ENCODE measurements at regions not wholly inside any gene's neighbourhood (a gene's known extent, or its start where the extent isn't known, plus 50 kb on each side); places are given as distances from the start of the nearest gene placed in this dataset.
"Not testable (repeated sequence)": the region's sequence is repeated elsewhere in the genome, so short reads cannot be mapped to it uniquely, and the experiment has no call there.

GRCh38 chr6:66048684-66049474 lies 341.9 kb upstream of the EYS start:
- Mint-ChIP-seq H3K36me3 (ENCODE audit: low read depth) (no peaks in the 10 kb centered on the region), H3K27ac (no peak overlapping the region), H3K9me3 (peaks cover 11% of the 10 kb centered on the region)

GRCh38 chr6:66032626-66033025 lies 325.6 kb upstream of the EYS start:
- Mint-ChIP-seq H3K9me3 (peaks cover 4% of the 10 kb centered on the region), H3K4me3 (no peak overlapping the region), H3K27ac (no peak overlapping the region), H3K4me1 (no peaks in the 10 kb centered on the region), H3K27me3 (no peaks in the 10 kb centered on the region), H3K36me3 (ENCODE audit: low read depth) (no peaks in the 10 kb centered on the region)
- ATAC-seq (replicated peaks), result no peak

More at GRCh38 chr6:66048684-66049474, 341.9 kb upstream of the EYS start:
- H3K27me3 Mint-ChIP-seq, result no peaks in the 10 kb centered on the region
- no peak overlapping the region for H3K4me3 Mint-ChIP-seq
- no peak for ATAC-seq (replicated peaks)
- H3K4me1 Mint-ChIP-seq, result no peaks in the 10 kb centered on the region

- Mint-ChIP-seq H3K27ac (no peak overlapping the region), H3K27me3 (no peaks in the 10 kb centered on the region), H3K4me1 (no peaks in the 10 kb centered on the region), H3K36me3 (ENCODE audit: low read depth) (no peaks in the 10 kb centered on the region), H3K4me3 (no peak overlapping the region), H3K9me3 (no peaks in the 10 kb centered on the region)
- ATAC-seq (replicated peaks), result no peak
Measured at GRCh38 chr6:66029391-66029790, 322.4 kb upstream of the EYS start.

GRCh38 chr6:65999288-65999791 lies 292.3 kb upstream of the EYS start:
- Mint-ChIP-seq H3K27ac (no peak overlapping the region), H3K4me1 (no peaks in the 10 kb centered on the region), H3K36me3 (ENCODE audit: low read depth) (no peaks in the 10 kb centered on the region), H3K27me3 (no peaks in the 10 kb centered on the region), H3K9me3 (peaks cover 3% of the 10 kb centered on the region), H3K4me3 (no peak overlapping the region)
- ATAC-seq (replicated peaks), result no peak

GRCh38 chr6:65998544-65998943 lies 291.5 kb upstream of the EYS start:
- ATAC-seq (replicated peaks), result no peak
- H3K36me3 Mint-ChIP-seq (ENCODE audit: low read depth), result no peaks in the 10 kb centered on the region
- H3K4me1 Mint-ChIP-seq, result no peaks in the 10 kb centered on the region
- H3K27ac Mint-ChIP-seq, result no peak overlapping the region
- no peak overlapping the region for H3K4me3 Mint-ChIP-seq
- H3K27me3 Mint-ChIP-seq, result no peaks in the 10 kb centered on the region
- H3K9me3 Mint-ChIP-seq, result peaks cover 3% of the 10 kb centered on the region

- H3K27ac Mint-ChIP-seq, result no peak overlapping the region
- H3K4me3 Mint-ChIP-seq, result no peak overlapping the region
- no peaks in the 10 kb centered on the region for H3K4me1 Mint-ChIP-seq
- ATAC-seq (replicated peaks), result no peak
- no peaks in the 10 kb centered on the region for H3K36me3 Mint-ChIP-seq (ENCODE audit: low read depth)
- peaks cover 3% of the 10 kb centered on the region for H3K9me3 Mint-ChIP-seq
- H3K27me3 Mint-ChIP-seq, result no peaks in the 10 kb centered on the region
Measured at GRCh38 chr6:65997539-65997938, 290.5 kb upstream of the EYS start.

GRCh38 chr6:65996096-65996495 lies 289.1 kb upstream of the EYS start:
- no peaks in the 10 kb centered on the region for H3K27me3 Mint-ChIP-seq
- H3K4me1 Mint-ChIP-seq, result no peaks in the 10 kb centered on the region
- peaks cover 3% of the 10 kb centered on the region for H3K9me3 Mint-ChIP-seq
- H3K27ac Mint-ChIP-seq, result no peak overlapping the region
- ATAC-seq (replicated peaks), result no peak
- no peak overlapping the region for H3K4me3 Mint-ChIP-seq
- H3K36me3 Mint-ChIP-seq (ENCODE audit: low read depth), result no peaks in the 10 kb centered on the region

GRCh38 chr6:65989676-65990075 lies 282.6 kb upstream of the EYS start:
- no peak for ATAC-seq (replicated peaks)
- no peaks in the 10 kb centered on the region for H3K4me1 Mint-ChIP-seq
- H3K4me3 Mint-ChIP-seq, result no peak overlapping the region
- no peaks in the 10 kb centered on the region for H3K36me3 Mint-ChIP-seq (ENCODE audit: low read depth)
- no peak overlapping the region for H3K27ac Mint-ChIP-seq
- no peaks in the 10 kb centered on the region for H3K27me3 Mint-ChIP-seq
- peaks cover 8% of the 10 kb centered on the region for H3K9me3 Mint-ChIP-seq

- Mint-ChIP-seq H3K4me3 (no peak overlapping the region), H3K27ac (no peak overlapping the region), H3K9me3 (peaks cover 10% of the 10 kb centered on the region), H3K36me3 (ENCODE audit: low read depth) (no peaks in the 10 kb centered on the region), H3K27me3 (no peaks in the 10 kb centered on the region), H3K4me1 (no peaks in the 10 kb centered on the region)
- no peak for ATAC-seq (replicated peaks)
Measured at GRCh38 chr6:65988006-65988405, 281.0 kb upstream of the EYS start.

- H3K4me1 Mint-ChIP-seq, result no peaks in the 10 kb centered on the region
- H3K36me3 Mint-ChIP-seq (ENCODE audit: low read depth), result no peaks in the 10 kb centered on the region
- ATAC-seq (replicated peaks), result no peak
- peaks cover 18% of the 10 kb centered on the region for H3K9me3 Mint-ChIP-seq
- H3K27ac Mint-ChIP-seq, result no peak overlapping the region
- no peak overlapping the region for H3K4me3 Mint-ChIP-seq
- H3K27me3 Mint-ChIP-seq, result no peaks in the 10 kb centered on the region
Measured at GRCh38 chr6:65984089-65984488, 277.1 kb upstream of the EYS start.

GRCh38 chr6:65979120-65979519 lies 272.1 kb upstream of the EYS start:
- H3K36me3 Mint-ChIP-seq (ENCODE audit: low read depth), result no peaks in the 10 kb centered on the region
- H3K4me1 Mint-ChIP-seq, result no peaks in the 10 kb centered on the region
- H3K9me3 Mint-ChIP-seq, result peaks cover 9% of the 10 kb centered on the region
- no peaks in the 10 kb centered on the region for H3K27me3 Mint-ChIP-seq
- no peak for ATAC-seq (replicated peaks)
- no peak overlapping the region for H3K4me3 Mint-ChIP-seq
- H3K27ac Mint-ChIP-seq, result no peak overlapping the region

GRCh38 chr6:65971252-65971651 lies 264.2 kb upstream of the EYS start:
- not testable (repeated sequence) for H3K4me1 Mint-ChIP-seq; ATAC-seq (replicated peaks); H3K36me3 Mint-ChIP-seq (ENCODE audit: low read depth); H3K27me3 Mint-ChIP-seq; H3K9me3 Mint-ChIP-seq; H3K27ac Mint-ChIP-seq; H3K4me3 Mint-ChIP-seq

GRCh38 chr6:65964261-65964660 lies 257.2 kb upstream of the EYS start:
- Mint-ChIP-seq H3K27ac (no peak overlapping the region), H3K4me3 (no peak overlapping the region), H3K27me3 (no peaks in the 10 kb centered on the region), H3K36me3 (ENCODE audit: low read depth) (no peaks in the 10 kb centered on the region), H3K4me1 (no peaks in the 10 kb centered on the region), H3K9me3 (peaks cover 15% of the 10 kb centered on the region)
- ATAC-seq (replicated peaks), result no peak

GRCh38 chr6:65955034-65955433 lies 248.0 kb upstream of the EYS start:
- Mint-ChIP-seq H3K27ac (no peak overlapping the region), H3K4me3 (no peak overlapping the region), H3K9me3 (peaks cover 8% of the 10 kb centered on the region), H3K36me3 (ENCODE audit: low read depth) (no peaks in the 10 kb centered on the region), H3K27me3 (no peaks in the 10 kb centered on the region), H3K4me1 (no peaks in the 10 kb centered on the region)
- no peak for ATAC-seq (replicated peaks)

- H3K4me1 Mint-ChIP-seq, result no peaks in the 10 kb centered on the region
- no peaks in the 10 kb centered on the region for H3K36me3 Mint-ChIP-seq (ENCODE audit: low read depth)
- ATAC-seq (replicated peaks), result no peak
Measured at GRCh38 chr6:65948062-65948461, 241.0 kb upstream of the EYS start.

More at GRCh38 chr6:65948062-65948461, 241.0 kb upstream of the EYS start:
- no peaks in the 10 kb centered on the region for H3K27me3 Mint-ChIP-seq
- H3K9me3 Mint-ChIP-seq, result peaks cover 11% of the 10 kb centered on the region
- H3K27ac Mint-ChIP-seq, result no peak overlapping the region
- no peak overlapping the region for H3K4me3 Mint-ChIP-seq
